ENCODE measurements at regions not wholly inside any gene's neighbourhood (a gene's known extent, or its start where the extent isn't known, plus 50 kb on each side); places are given as distances from the start of the nearest gene placed in this dataset.

DNA sequence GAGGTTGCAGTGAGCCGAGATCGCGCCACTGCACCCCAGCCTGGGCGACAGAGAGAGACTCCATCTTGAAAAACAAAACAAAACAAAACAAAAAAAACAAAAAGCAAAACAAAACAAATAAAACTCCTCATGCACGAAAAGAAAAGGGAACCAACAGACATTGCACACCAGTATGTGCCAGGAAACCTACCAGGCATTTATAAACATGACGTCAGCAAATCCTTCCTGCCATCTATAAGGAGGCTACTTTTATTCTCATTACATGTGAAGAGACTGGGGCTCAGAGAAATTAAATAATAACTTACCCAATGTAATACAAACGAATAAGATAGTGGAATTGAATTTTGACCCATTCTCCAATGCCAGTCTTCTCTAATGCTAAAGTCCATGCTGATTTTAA is 197.2 kb downstream of the NUFIP1 start (continued):
- no peak for TF ChIP-seq CEBPB (IDR thresholded peaks at IDR 0.05; ENCODE audit: low read depth)
- no peak for TF ChIP-seq EZH2 (IDR thresholded peaks at IDR 0.05)
- no peak for TF ChIP-seq POLR2AphosphoS5 (IDR thresholded peaks at IDR 0.05; ENCODE audit: low read depth, low read length)

DNA sequence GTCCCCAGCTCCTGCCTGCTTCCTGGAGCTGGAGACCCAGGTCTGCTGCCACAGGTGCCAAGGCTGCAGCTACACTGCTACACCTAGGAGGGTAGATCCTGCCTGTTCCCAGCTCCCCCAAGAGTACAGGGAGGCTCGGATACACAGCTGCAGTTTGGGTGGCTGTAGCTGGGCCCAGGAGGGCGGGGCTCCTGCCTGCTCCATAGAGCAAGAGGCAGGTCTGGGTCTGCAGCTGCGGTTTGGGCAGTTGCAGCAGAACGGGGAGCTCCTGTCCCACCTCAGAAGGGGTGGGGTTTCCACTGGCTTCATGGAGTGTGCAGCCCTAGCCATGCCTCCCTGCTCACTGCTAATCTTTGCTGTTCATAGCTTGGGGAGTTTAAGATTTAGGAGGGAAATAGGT is 199.0 kb downstream of the NUFIP1 start:
- H2AFZ ChIP-seq (ENCODE audit: low read depth, low read length, poor library complexity, severe bottlenecking) = no peak overlapping the region
- H3K79me2 ChIP-seq (ENCODE audit: insufficient read depth, low read length) = no peaks in the 10 kb centered on the region
- H3K27ac ChIP-seq (ENCODE audit: low read depth, low read length) = no peak overlapping the region
- TF ChIP-seq, protein P1, sequence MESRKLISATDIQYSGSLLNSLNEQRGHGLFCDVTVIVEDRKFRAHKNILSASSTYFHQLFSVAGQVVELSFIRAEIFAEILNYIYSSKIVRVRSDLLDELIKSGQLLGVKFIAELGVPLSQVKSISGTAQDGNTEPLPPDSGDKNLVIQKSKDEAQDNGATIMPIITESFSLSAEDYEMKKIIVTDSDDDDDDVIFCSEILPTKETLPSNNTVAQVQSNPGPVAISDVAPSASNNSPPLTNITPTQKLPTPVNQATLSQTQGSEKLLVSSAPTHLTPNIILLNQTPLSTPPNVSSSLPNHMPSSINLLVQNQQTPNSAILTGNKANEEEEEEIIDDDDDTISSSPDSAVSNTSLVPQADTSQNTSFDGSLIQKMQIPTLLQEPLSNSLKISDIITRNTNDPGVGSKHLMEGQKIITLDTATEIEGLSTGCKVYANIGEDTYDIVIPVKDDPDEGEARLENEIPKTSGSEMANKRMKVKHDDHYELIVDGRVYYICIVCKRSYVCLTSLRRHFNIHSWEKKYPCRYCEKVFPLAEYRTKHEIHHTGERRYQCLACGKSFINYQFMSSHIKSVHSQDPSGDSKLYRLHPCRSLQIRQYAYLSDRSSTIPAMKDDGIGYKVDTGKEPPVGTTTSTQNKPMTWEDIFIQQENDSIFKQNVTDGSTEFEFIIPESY (IDR thresholded peaks at IDR 0.05; ENCODE audit: extremely low read depth, insufficient replicate concordance, low read length) = no peak
- TF ChIP-seq CTCF (IDR thresholded peaks at IDR 0.05 in 2 of 3, conservative IDR thresholded peaks at IDR 0.05 in 1 of 3; ENCODE audit: borderline replicate concordance in 1 of 3, insufficient read depth in 1 of 3, low read depth in 2 of 3, low read length in 2 of 3) = no peak
- H3K36me3 ChIP-seq (ENCODE audit: control insufficient read depth in 1 of 2, insufficient read depth in 2 of 2, low read length in 2 of 2) = no peaks in the 10 kb centered on the region
- ATAC-seq (no peak), DNase-seq (ENCODE audit: low read depth, low spot score) (no peak)
- intact Hi-C loops (cut with micrococcal nuclease) = no loop called here
- no peaks in the 10 kb centered on the region for H4K20me1 ChIP-seq (ENCODE audit: insufficient read depth)
- ChIA-PET POLR2A (no interaction called here), RAD21 (ENCODE audit: low non-redundant PET in 1 of 2, low total read pairs in 2 of 2, uncharacterized antibody in 2 of 2, unreplicated experiment in 2 of 2) (no interaction called here), CTCF (no interaction called here)
- no peak overlapping the region for H3K9ac ChIP-seq (ENCODE audit: low read length)
- H3K9me3 ChIP-seq (ENCODE audit: control insufficient read depth in 1 of 2, insufficient read depth in 1 of 2, low read depth in 1 of 2, low read length in 2 of 2) = no peaks in the 10 kb centered on the region
- H3K4me3 ChIP-seq (replicated peaks in 1 of 2; ENCODE audit: low read depth in 1 of 2, low read length in 2 of 2) = no peak overlapping the region
- no peaks in the 10 kb centered on the region for H3K9me2 ChIP-seq (ENCODE audit: insufficient read depth)
- no peak overlapping the region for H3K4me2 ChIP-seq (ENCODE audit: low read length)
- BruUV-seq (replicated peaks) = no TSS peak
- no peaks in the 10 kb centered on the region for H3K4me1 ChIP-seq (ENCODE audit: control insufficient read depth in 1 of 2, insufficient read depth in 2 of 2, low read length in 2 of 2)
- no peaks in the 10 kb centered on the region for H3K27me3 ChIP-seq (ENCODE audit: insufficient read depth, low read length)

Data from HCT116 (cell line).